Loucy (cell line): ENCODE measurements at regions not wholly inside any gene's neighbourhood (a gene's known extent, or its start where the extent isn't known, plus 50 kb on each side); places are given as distances from the start of the nearest gene placed in this dataset.

Experiments used
- H2AFZ ChIP-seq: fragments of 200-600 bp; sonication (generic); 2 replicates; pipeline ENCODE4 v1.6.0; 2016; ENCODE audit warnings: antibody characterized with exemption, mild to moderate bottlenecking, low read length, moderate library complexity
- H3F3A ChIP-seq: fragments of 200-600 bp; 2 replicates; pipeline ENCODE4 v1.6.0; 2016; ENCODE audit warnings: antibody characterized with exemption, low read depth, mild to moderate bottlenecking
- H3K27me3 ChIP-seq: fragments of 200-600 bp; sonication (generic); 2 replicates; pipeline ENCODE4 v1.6.1; 2014; ENCODE audit warnings: low read length, mild to moderate bottlenecking; ENCODE audit not compliant: insufficient read depth, poor library complexity, severe bottlenecking
- H3K36me3 ChIP-seq: fragments of 200-600 bp; sonication (generic); 2 replicates; pipeline ENCODE4 v1.6.1; 2016; ENCODE audit warnings: low read length; ENCODE audit not compliant: insufficient read depth
- H3K4me1 ChIP-seq: fragments of 200-600 bp; sonication (generic); 2 replicates; pipeline ENCODE4 v1.5.1; 2014; ENCODE audit warnings: low read length, mild to moderate bottlenecking; ENCODE audit not compliant: insufficient read depth, poor library complexity, severe bottlenecking
- H3K4me2 ChIP-seq: fragments of 200-600 bp; sonication (generic); 2 replicates; pipeline ENCODE4 v1.6.0; 2014; ENCODE audit warnings: antibody characterized with exemption, low read length, low read depth, mild to moderate bottlenecking; ENCODE audit not compliant: poor library complexity, severe bottlenecking
- H3K4me3 ChIP-seq: fragments of 200-600 bp; sonication (generic); 2 replicates; pipeline ENCODE4 v1.5.1; 2014; ENCODE audit warnings: low read length, mild to moderate bottlenecking, mixed read lengths; ENCODE audit not compliant: poor library complexity, severe bottlenecking
- H3K79me2 ChIP-seq: fragments of 200-600 bp; sonication (generic); 2 replicates; pipeline ENCODE4 v1.6.1; 2014; ENCODE audit warnings: low read length; ENCODE audit not compliant: insufficient read depth
- H3K9ac ChIP-seq: fragments of 200-600 bp; sonication (generic); 2 replicates; pipeline ENCODE4 v1.6.0; 2014; ENCODE audit warnings: mild to moderate bottlenecking, low read depth, low read length, moderate library complexity; ENCODE audit not compliant: poor library complexity, severe bottlenecking
- H3K9me2 ChIP-seq: fragments of 200-600 bp; sonication (generic); replicated peaks from 2 replicates; pipeline ENCODE4 v1.6.1; 2016; ENCODE audit warnings: low read depth, low read length, mixed read lengths
- H3K9me3 ChIP-seq: fragments of 200-600 bp; sonication (generic); 2 replicates; pipeline ENCODE4 v1.6.1; 2014; ENCODE audit warnings: mild to moderate bottlenecking, antibody characterized with exemption, low read length, low read depth; ENCODE audit not compliant: insufficient read depth
- H4K20me1 ChIP-seq: fragments of 200-600 bp; sonication (generic); 2 replicates; pipeline ENCODE4 v1.6.0; 2014; ENCODE audit warnings: antibody characterized with exemption, low read length, mild to moderate bottlenecking; ENCODE audit not compliant: insufficient read depth, poor library complexity, severe bottlenecking
- CTCF ChIP-seq: fragments of 200-600 bp; sonication (generic); conservative IDR thresholded peaks from 2 replicates; pipeline ENCODE4 v1.5.1; 2014; ENCODE audit warnings: mild to moderate bottlenecking, antibody characterized with exemption, low read length
- EZH2phosphoT487 ChIP-seq: fragments of 200-600 bp; IDR thresholded peaks from 2 replicates; pipeline ENCODE4 v1.6.1; 2018; ENCODE audit warnings: antibody characterized with exemption, mild to moderate bottlenecking, moderate library complexity, borderline replicate concordance

GRCh38 chr3:73815966-73816365, 191.2 kb upstream of the PDZRN3 start:
- Histone ChIP-seq H3K4me1 (no peaks in the 10 kb centered on the region), H3K4me2 (no peak overlapping the region), H3K36me3 (no peaks in the 10 kb centered on the region), H3K9me3 (no peaks in the 10 kb centered on the region), H3K9me2 (no peaks in the 10 kb centered on the region), H3K27me3 (no peaks in the 10 kb centered on the region), H3K4me3 (no peak overlapping the region), H3F3A (no peaks in the 10 kb centered on the region), H4K20me1 (no peaks in the 10 kb centered on the region), H3K79me2 (no peaks in the 10 kb centered on the region), H2AFZ (no peak overlapping the region), H3K9ac (no peak overlapping the region)
- TF ChIP-seq CTCF (no peak), EZH2phosphoT487 (no peak)

DNA sequence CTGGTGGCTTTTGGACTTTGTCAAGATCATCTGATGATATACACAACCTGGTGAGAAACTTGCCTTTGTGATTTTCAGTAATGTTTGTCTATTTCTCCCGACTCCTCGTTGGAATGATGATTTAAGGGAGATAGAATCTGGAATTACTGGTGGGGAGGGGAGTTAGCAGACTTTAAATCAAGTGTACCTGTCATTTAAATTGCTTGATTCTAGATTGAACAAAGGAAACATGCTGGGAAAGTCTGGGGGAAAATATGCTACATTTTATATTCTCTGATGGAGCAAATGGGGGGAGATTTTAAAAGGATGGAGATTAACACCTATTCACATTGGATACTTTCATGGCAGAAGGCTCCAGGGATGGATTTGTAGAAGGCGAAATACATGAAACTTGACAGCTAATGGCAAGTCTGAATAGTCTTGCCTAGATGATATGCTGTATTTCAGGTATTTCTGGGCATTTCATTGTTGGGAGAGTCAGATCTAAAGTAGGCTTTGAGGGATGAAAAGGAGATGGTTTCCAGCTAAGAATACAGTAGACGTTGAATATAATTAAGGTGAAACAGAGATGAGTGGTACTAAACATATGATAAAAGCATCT, 189.1 kb upstream of the PDZRN3 start:
- H3K4me1 ChIP-seq, result no peaks in the 10 kb centered on the region
- H3K27me3 ChIP-seq, result no peaks in the 10 kb centered on the region

DNA sequence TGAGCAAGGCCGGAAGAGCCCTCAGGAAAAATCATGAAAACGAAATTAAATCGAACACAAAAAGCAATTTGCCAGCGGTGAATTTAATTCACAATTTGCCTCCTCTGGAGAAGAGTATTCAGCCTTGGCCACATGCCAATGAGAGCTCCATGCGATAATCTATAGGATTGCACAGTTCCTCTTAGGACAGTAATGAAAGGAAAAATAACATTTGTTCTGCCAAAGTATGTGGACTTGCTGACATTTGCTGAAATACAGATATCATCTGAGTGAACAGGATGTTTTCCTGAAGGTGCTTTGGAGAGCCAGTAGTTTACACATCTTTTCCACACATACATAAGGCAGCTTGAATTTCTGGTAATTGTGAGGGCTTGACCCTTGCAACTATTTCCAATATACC, 188.6 kb upstream of the PDZRN3 start:
- Histone ChIP-seq H3K9me3 (no peaks in the 10 kb centered on the region; the same call in 1 of the 2 replicates), H4K20me1 (no peaks in the 10 kb centered on the region), H3K27me3 (no peaks in the 10 kb centered on the region), H3F3A (no peaks in the 10 kb centered on the region), H3K4me3 (no peak overlapping the region), H3K9ac (no peak overlapping the region), H3K4me2 (no peak overlapping the region), H3K79me2 (no peaks in the 10 kb centered on the region), H3K36me3 (no peaks in the 10 kb centered on the region), H2AFZ (no peak overlapping the region), H3K4me1 (no peaks in the 10 kb centered on the region), H3K9me2 (no peaks in the 10 kb centered on the region)
- TF ChIP-seq EZH2phosphoT487, result no peak
- no peak for TF ChIP-seq CTCF

More for the DNA sequence above, 189.1 kb upstream of the PDZRN3 start:
- no peaks in the 10 kb centered on the region for H4K20me1 ChIP-seq
- H3K4me2 ChIP-seq, result no peak overlapping the region
- H3K4me3 ChIP-seq, result no peak overlapping the region
- no peaks in the 10 kb centered on the region for H3K9me3 ChIP-seq
- TF ChIP-seq CTCF, result no peak
- TF ChIP-seq EZH2phosphoT487, result no peak
- H2AFZ ChIP-seq, result no peak overlapping the region
- H3K9me2 ChIP-seq, result no peaks in the 10 kb centered on the region
- H3K9ac ChIP-seq, result no peak overlapping the region
- H3K79me2 ChIP-seq, result no peaks in the 10 kb centered on the region
- H3F3A ChIP-seq, result no peaks in the 10 kb centered on the region
- no peaks in the 10 kb centered on the region for H3K36me3 ChIP-seq
